ENCODE measurements at regions not wholly inside any gene's neighbourhood (a gene's known extent, or its start where the extent isn't known, plus 50 kb on each side); places are given as distances from the start of the nearest gene placed in this dataset.

DNA sequence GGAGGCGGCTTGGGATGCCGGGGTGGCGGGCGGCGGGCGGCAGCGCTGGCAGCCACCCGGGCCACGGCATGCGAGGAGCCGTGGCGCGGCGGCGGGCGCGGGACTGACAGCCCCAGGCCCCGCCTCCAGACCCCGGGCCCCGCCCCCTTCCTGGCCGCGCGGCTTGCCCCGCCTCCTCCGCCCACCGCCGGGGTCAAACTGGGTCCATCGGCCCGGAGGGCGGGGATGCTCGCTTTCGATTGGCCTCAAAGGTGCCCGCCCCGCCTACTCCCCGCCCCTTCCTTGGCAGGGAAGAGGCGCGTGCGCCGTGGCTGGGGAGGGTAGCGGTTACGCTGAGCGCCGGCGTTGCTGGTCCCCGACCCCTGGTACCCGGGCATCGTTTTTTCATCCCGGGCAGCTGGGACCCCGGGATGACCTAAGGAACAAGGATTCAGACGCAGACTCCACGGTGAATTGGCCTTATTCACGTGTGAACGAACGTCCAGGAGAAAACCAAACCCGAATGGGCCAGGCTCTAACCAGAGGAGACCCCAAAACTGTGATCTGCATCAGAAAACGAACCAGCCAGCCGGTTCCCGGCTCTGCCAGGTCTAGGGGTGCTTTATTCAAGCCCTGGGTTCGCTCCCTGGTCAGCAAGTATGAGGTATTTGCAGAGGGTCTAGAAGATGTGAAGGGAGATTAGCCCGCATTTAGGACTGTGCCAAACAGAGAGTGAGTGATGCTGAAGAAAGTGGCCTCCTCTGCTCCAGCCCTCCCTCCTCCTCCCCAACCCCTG is 117.2 kb upstream of the GUCA2B start:
- intact Hi-C loops (cut with DNase I), result no loop called here

DNA sequence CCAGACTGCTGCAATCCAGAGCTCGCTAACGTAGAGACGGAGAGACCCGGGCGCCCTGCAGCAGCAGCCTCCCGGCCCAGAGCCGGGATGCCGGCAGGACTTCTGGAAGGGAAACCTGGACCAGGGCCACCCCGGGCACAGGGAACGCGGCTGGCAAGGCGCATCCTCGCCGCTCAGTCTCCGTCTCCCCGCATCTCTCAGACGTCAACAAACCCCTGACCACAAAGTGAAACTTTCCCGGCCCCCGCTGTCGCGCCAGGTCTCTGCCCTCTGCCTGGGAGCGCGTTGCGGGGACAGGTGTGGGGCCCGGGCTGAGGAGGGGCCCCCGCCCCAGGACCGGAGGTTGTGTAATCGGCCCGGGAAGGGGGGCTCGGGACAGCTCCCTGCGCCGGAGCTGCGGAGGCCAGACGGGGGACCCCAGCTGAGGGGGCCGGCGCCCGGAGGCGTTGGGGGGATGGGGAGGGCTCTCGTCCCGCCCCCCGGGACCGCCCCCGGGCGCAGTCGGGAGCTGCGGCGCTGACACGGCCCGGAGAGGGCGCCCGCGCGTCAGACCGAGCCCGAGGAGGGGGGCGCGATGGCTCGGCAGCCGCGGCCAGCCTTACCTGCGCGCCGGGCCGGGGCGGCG is 116.6 kb upstream of the HIVEP3 start:
- peak; percentile 85 for DNase-seq (ENCODE audit: low spot score)
- intact Hi-C loops (cut with DNase I), result no loop called here
- ATAC-seq, result peak; percentile 70

More for the DNA sequence above, 117.2 kb upstream of the GUCA2B start:
- DNase-seq (ENCODE audit: low spot score) (peak; percentile 98), ATAC-seq (peak; percentile 100)

DNA sequence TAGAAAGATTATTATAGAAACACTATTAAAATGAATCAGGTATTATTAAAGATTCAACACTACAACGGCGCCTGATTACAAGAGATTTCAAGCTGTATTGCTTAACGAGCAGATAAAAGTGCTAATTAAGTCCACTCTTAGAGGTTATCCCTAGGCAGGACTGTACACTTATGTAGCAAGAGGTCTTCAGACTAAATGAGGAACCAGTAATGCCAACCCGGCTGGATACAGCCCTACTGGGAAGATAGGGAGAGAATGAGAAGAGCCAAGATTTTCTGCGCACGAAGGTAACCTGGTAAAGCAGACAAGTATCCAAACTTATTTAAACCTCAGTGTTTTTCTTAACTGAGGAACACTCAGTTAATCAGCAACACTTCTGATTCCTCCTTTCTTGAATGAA is 115.7 kb upstream of the HIVEP3 start:
- intact Hi-C loops (cut with DNase I), result no loop called here
- ATAC-seq (no peak), DNase-seq (ENCODE audit: low spot score) (no peak)

DNA sequence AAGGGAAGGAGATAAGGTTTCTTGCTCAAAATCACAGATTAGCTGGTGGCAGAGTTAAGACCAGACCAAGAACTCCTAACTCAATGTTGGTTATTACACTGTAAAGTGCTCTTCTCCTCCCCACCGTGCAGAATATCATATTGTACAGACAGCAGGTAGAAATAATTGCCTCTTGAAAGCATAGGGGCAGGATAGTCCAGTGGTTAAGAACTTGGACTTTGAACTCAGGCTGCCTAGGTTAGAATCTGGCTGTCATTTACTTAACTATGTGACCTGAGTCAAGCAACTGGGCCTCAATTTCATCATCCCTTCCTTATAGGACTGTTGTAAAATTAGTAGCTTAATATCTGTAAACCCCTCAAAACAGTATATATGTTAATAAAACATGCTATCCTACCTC is 114.9 kb upstream of the HIVEP3 start:
- DNase-seq (ENCODE audit: low spot score) (no peak), ATAC-seq (no peak)
- intact Hi-C loops (cut with DNase I), result no loop called here

DNA sequence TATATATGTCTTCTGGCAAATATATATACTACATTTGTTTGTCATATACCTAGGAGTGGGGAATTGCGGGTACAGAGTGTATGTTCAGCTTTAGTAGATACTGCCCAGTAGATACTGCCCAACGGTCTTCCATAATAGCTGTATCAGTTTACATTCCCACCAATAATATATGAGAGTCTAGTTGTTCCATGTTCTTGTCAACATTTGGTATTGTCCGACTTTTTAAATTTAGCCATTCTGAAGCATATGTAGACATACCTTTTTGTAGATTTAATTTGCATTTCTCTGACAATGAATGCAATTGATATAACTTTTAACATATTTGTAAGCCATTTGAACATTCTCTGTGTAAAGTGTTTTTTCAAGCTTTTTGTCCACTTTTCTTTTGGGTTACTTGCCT is 99.0 kb upstream of the HIVEP3 start:
- intact Hi-C loops (cut with DNase I), result no loop called here
- ATAC-seq (no peak), DNase-seq (ENCODE audit: low spot score) (no peak)

DNA sequence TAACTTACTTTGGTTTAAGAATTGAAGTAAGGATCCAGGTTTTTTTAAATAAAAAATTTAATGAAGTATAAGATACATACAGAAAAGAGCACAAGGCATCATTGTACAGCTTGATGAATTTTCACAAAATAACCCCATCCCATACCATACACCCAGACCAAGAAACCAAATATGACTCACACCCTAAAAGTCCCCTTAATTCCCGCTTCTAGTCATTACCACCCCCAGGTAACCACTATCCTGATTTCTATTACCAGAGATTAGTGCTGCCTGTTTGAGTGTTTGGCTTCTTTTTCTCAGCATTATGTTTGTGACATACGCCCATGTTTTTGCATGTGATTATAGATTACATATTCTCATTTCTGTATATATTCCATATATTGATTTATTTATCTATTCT is 98.5 kb upstream of the HIVEP3 start:
- intact Hi-C loops (cut with DNase I), result no loop called here
- no peak for DNase-seq (ENCODE audit: low spot score)
- no peak for ATAC-seq

DNA sequence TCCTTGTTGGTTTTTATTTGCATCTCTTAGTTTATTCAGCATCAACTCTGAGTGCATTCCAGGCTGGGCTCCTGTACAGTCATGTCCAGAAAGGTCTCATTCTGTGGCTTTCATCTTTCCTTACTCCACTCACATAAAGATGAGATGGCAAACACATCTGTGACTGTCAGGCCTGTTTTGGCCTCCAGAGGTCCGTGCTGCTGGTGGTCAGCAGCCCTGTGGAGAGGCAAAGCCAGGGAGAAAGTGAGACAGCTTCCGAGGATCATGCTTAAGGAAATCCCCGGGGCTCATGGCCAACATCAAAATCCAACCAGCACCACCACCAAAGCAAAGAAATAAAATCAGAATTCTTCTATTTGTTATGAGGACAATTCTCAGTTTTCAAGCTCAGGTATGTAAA is 96.1 kb upstream of the HIVEP3 start:
- DNase-seq (ENCODE audit: low spot score) (no peak), ATAC-seq (no peak)
- intact Hi-C loops (cut with DNase I), result no loop called here

DNA sequence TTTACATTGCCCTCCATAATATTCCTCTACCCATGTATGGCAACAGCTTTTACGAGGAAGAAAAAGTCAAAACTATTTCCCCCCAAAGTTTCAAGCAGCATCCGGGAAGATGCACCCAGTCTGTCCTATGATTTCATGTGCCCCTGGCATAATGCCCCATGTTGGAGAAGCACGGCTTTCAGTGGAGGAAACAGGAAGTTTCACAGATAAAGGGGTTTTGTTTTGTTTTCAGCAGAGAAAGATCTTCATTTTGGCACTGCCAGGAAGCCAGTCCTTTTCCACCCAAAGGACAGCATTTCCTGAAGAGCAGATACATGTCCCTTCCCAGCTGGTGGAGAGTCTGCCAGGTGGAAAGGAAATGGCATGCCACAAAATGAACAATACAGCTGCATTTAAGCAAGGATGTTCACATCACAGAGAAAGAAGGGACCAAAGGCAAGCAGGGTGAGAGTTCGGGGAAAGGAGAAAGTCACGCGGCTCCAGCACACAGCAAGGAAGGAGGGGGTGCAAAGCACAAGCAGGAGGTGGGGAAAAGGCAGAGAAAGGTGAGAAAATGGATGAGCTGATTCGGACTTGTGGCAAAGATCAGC is 95.3 kb upstream of the HIVEP3 start:
- DNase-seq (ENCODE audit: low spot score) (no peak), ATAC-seq (no peak)
- intact Hi-C loops (cut with DNase I), result no loop called here

DNA sequence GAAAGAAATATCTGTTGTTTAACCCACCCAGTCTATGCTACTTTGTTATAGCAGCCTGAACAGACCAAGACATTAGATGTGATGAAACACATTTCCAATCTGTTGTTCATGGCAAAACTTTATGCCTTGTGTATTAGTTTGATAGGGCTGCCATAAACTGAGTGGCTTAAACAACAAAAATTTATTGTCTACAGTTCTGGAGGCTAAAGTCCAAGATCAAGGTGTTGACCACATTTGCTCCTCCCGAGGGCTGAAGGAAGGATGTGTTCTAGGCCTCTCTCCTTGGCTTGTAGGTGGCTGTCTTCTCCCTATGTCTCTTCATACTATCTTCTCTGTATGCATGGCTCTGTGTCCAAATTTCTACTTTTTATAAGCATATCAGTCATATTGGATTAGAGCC is 94.1 kb upstream of the HIVEP3 start:
- no peak for DNase-seq (ENCODE audit: low spot score)
- no peak for ATAC-seq
- intact Hi-C loops (cut with DNase I), result no loop called here

DNA sequence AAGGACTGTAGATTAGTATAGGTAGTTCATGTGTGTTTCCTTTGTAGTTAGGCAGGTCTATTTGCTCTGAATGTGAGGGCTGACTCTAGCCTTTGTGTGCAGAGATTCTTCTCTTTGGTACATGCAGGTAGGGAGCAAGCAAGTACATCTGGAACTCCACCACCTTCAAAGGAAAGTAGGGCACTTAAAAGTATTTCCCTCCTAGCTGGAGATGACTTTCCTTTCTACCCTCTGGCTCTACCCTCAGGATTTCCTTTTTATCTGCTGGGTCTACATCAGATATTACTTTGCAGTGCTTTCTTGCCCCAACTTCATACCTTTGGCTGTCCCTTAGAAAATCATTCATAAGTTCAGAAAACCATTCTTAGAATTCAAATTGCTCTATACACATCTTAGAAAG is 91.7 kb upstream of the HIVEP3 start:
- intact Hi-C loops (cut with DNase I), result no loop called here
- no peak for DNase-seq (ENCODE audit: low spot score)
- ATAC-seq, result no peak

DNA sequence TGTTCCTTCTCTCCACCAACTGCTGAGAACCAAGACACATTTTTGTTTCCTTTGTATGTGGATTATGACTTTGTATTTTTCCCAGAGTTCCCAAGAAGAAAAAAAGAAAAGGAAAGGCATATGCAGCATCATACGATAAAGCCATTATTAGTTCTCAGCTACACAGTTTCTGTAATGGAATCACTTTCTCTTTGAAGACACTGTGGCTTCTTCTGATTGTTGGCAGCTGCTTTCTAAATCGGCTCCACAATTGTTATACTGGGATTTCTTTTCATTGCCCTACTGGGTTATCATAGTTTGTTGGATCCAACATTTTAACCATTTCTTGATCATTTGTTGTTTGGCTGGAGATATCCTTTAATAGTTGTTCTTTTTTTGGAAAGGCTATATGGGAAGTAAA is 89.5 kb upstream of the HIVEP3 start:
- DNase-seq (ENCODE audit: low spot score) (no peak), ATAC-seq (no peak)
- intact Hi-C loops (cut with DNase I), result no loop called here

DNA sequence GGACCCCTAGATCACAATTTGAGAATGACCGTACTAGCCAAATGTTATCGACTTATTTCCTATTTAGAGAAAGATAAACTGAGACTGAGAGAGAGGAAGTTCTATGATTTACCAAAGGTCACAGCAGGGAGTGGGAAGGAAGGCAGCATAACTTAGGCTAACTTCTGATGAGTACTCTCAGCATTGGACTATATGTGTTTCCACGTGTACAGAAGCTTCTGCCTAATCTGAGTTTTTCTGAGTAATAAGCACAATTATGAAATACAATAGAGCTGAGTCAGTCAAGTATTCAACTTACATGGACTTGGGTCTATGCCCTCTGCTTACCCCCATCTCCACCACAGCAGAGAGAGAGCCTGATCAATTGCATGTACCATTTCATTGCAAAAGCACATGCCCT is 88.1 kb upstream of the HIVEP3 start:
- intact Hi-C loops (cut with DNase I), result no loop called here

DNA sequence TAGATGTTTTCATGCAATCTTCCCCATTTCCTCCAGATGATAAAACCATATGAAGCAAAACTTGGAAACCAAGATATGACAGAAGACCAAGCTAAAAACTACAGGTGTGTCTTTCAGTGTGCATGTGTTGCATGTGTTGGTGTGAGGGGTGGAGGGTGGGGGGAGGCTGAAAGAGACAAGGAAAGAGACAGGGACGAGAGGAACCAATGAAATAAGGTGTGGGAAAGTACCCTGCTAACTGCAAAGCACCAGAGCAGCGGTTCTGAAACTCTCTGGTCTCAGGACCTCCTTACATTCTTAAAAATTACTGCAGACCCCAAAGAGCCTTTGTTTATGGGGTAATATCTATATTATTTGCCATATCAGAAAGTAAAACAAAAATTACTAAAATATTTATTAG is 87.4 kb upstream of the HIVEP3 start:
- DNase-seq (ENCODE audit: low spot score) (no peak), ATAC-seq (no peak)
- intact Hi-C loops (cut with DNase I), result no loop called here

More for the DNA sequence above, 88.1 kb upstream of the HIVEP3 start:
- DNase-seq (ENCODE audit: low spot score), result no peak
- ATAC-seq, result no peak

DNA sequence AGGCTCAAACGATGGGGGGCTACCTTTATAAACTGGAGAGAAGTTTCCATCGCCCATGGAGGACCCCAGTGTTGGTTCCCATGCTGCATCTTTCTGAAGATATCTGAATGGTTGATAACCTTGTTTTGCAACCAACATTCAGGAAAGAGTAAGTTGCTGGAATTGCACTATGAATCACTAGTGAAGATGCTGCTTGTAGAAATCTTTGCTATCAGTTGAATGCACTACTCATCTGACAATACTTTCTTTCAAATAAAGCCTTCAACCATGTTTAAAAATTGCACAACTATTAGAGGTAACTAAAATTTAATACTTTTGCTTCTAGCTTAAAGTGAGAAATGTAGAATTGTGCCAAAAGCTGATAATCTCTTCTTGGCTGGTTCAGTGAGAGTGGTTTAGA is 86.8 kb upstream of the HIVEP3 start:
- intact Hi-C loops (cut with DNase I), result no loop called here
- ATAC-seq (no peak), DNase-seq (ENCODE audit: low spot score) (no peak)

DNA sequence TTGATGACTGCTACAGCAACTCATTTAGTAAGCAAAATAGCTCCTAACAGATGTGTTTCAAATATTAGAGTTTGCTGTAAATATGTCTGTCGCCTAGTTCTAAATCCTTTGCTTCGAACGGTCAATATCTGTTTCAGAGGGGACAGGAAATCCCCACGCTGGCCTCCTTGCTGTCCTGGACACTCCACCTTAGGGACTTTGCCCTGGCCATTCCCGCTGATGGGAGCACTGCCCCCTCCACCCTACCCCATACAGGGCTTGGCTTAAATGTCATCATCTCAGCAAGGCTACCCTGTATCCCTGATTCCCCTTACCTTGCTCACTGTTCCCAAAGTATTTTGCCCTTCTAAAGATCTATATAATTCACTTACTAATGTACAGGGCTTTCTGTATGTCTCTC is 86.1 kb upstream of the HIVEP3 start:
- no peak for DNase-seq (ENCODE audit: low spot score)
- intact Hi-C loops (cut with DNase I), result no loop called here
- ATAC-seq, result no peak

DNA sequence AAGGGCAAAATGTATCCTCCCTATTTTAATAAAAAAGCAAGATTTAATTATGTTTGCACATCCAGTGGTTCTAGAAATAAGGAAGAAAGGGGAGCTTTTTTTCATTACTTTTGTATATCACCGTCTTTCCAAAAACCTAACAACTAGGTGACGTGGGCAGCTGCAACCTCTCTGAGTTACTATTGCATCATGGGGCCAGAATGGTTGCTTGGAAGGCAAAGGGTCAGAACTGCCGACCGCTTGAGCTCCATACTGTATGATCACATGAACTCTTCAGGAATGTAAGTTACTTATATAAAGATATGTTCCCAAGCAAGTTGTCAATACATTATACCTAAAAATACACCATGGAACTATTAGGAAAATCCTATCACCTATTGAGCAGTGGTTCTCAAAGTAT is 85.6 kb upstream of the HIVEP3 start:
- no peak for ATAC-seq
- intact Hi-C loops (cut with DNase I), result no loop called here
- no peak for DNase-seq (ENCODE audit: low spot score)

DNA sequence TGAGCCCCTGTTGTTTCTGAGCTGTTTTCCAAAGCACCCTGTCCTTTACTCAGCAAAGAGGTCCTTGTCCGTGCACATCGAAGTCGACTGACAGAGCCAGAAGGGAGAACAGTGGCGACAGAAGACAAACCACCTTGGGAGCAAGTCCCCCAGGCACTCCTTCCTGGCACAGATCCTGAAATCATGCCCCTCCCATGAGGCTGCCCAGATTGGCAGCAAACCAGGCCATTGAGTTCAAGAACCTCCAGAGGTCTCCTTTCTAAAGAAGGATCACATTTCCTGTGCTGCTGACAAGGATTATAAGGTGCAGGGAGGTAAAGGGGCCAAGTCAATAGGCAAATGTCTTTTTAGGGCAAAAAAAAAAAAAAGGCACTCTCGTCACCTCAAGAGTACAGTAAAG is 84.7 kb upstream of the HIVEP3 start:
- no peak for ATAC-seq
- intact Hi-C loops (cut with DNase I), result no loop called here
- DNase-seq (ENCODE audit: low spot score), result no peak

DNA sequence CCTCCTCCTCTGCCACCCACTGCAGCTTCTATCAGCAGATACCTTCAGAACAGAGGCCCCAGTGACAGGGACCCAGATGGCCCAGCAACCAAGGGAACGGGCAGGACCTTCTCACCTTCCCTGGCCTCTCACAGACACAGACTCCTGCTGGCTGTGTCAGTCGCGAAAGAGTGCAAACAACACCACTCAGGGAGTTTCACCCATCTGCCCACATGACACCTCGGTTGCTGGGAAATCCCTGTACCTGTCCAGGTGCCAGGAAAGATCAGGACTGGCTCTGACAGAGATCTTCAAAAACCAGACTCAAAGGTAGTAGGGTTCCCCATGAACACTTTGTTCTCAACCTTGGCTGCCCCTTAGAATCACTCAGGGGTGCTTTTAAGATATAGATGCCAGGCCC is 83.5 kb upstream of the HIVEP3 start:
- intact Hi-C loops (cut with DNase I), result no loop called here
- no peak for ATAC-seq
- DNase-seq (ENCODE audit: low spot score), result no peak

DNA sequence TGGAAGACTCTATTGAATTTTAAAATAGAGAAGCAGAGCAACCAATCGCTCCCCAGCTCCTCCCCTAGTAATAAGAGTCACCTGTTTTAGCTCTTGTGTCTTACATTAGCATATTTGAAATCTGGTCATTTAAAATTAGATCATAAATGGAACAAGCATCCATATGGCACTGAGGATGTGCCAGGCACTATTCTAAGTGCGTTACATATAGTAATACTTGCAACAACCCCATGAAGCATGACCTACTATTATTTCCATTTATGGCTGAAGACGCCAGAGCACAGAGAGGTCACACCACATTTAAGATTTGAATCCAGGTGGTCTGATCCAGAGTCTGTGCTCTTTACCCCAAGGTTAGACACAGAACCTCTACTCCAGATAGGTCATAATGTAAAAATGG is 82.0 kb upstream of the HIVEP3 start:
- intact Hi-C loops (cut with DNase I), result no loop called here
- no peak for DNase-seq (ENCODE audit: low spot score)
- no peak for ATAC-seq

DNA sequence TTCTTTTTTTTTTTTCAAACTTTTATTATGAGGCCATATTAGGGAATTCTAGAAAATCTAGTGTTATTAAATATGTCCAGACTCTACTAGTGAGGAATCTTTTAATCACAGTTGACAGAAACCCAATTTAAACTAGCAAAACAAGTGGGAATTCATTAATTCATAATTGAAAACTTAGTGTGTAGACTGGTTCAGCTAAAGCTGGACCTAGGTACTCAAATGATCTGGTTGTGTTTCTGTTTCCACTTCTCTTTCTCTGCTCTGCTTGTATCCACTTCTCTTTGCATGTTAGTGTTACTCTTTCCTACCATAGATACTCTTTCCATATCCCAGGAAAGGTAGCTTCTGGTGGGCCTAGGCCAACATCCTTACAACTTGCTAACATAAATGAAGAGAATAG is 81.2 kb upstream of the HIVEP3 start:
- DNase-seq (ENCODE audit: low spot score) (no peak), ATAC-seq (no peak)
- intact Hi-C loops (cut with DNase I), result no loop called here

DNA sequence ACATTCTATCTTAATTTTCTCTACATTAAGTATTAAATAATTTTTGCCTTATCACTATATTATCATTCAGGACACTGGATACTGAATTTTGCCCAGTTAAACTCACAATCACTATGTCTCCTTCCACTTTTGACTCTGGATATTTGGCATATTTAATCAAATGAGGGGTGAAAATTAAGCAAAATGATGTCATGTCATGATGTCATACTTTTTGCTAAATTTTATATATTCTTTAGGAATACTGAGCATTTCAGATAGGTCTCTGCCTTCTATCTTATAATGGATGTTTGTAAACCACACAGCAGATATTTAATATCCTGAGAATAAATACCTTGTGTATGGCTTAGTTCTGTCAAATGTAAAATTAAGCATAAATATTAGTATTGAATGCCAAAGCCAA is 79.5 kb upstream of the HIVEP3 start:
- ATAC-seq (no peak), DNase-seq (ENCODE audit: low spot score) (no peak)
- intact Hi-C loops (cut with DNase I), result no loop called here

All from sciatic nerve (tissue), 2 donors.